IMR-90 (cell line): ENCODE measurements at regions not wholly inside any gene's neighbourhood (a gene's known extent, or its start where the extent isn't known, plus 50 kb on each side); places are given as distances from the start of the nearest gene placed in this dataset.
A peak's percentile ranks its signal among the peaks of the same experiment; 100 is the strongest.
"Not testable (repeated sequence)": the region's sequence is repeated elsewhere in the genome, so short reads cannot be mapped to it uniquely, and the experiment has no call there.

Experiments used
- ATAC-seq: fragments of 200-7000 bp; cut with Tn5 transposase; 2 replicates; pipeline ENCODE4 v1.9.1; 2020; ENCODE audit warnings: low read depth, mild to moderate bottlenecking, moderate library complexity
- BruUV-seq: library from RNA; stranded (reverse); fragments of 400-500 nt; replicated peaks from 2 replicates; lab custom pipeline; 2021; lab: Mats Ljungman, UMichigan
- CTCF ChIA-PET: fragments of 300-600 bp; formaldehyde crosslinking; extraction: SDS; loops from one replicate; lab custom pipeline; 2021; ENCODE audit warnings: antibody characterized with exemption; lab: Yijun Ruan, JAX
- POLR2A ChIA-PET: fragments of 300-600 bp; sonication (Branson Sonifier 250); formaldehyde crosslinking; loops from one replicate; lab custom pipeline; 2022; ENCODE audit warnings: antibody characterized with exemption; ENCODE audit not compliant: unreplicated experiment; lab: Charles Lee
- DNase-seq: peaks from one replicate; pipeline ENCODE4 v3.0.0; 2013
- H2AFZ ChIP-seq: replicated peaks from 2 replicates; pipeline ENCODE3; 2013; ENCODE audit warnings: low read length, mild to moderate bottlenecking; ENCODE audit not compliant: poor library complexity
- H2AK5ac ChIP-seq: 2 replicates; pipeline ENCODE4 v1.6.1; 2013; ENCODE audit warnings: low read depth, low read length, inconsistent platforms
- H2AK9ac ChIP-seq: replicated peaks from 2 replicates; pipeline ENCODE3; 2013; ENCODE audit warnings: mild to moderate bottlenecking, low read depth, low read length, moderate library complexity; ENCODE audit not compliant: poor library complexity
- H2BK120ac ChIP-seq: 2 replicates; pipeline ENCODE4 v1.6.1; 2013; ENCODE audit warnings: low read depth, low read length, inconsistent platforms
- H2BK15ac ChIP-seq: 3 replicates; pipeline ENCODE4 v1.6.1; 2013; ENCODE audit warnings: low read depth, low read length, inconsistent platforms
- H2BK20ac ChIP-seq: 2 replicates; pipeline ENCODE4 v1.6.1; 2013; ENCODE audit warnings: low read depth, mild to moderate bottlenecking, inconsistent platforms, low read length, moderate library complexity
- H2BK5ac ChIP-seq: 2 replicates; pipeline ENCODE4 v1.6.1; 2013; ENCODE audit warnings: mild to moderate bottlenecking, low read depth, low read length, inconsistent platforms; ENCODE audit not compliant: poor library complexity, severe bottlenecking
- H3K14ac ChIP-seq: replicated peaks from 2 replicates; pipeline ENCODE4 v1.6.1; 2013; ENCODE audit warnings: low read depth, low read length, inconsistent platforms
- H3K18ac ChIP-seq: 2 replicates; pipeline ENCODE4 v1.6.1; 2013; ENCODE audit warnings: low read depth, low read length, control low read depth
- H3K23ac ChIP-seq: 2 replicates; pipeline ENCODE4 v1.6.1; 2013; ENCODE audit warnings: low read depth, low read length, inconsistent platforms
- H3K27ac ChIP-seq: 2 replicates; pipeline ENCODE4 v1.5.1; 2013; ENCODE audit warnings: mild to moderate bottlenecking, control low read depth, low read length; ENCODE audit not compliant: insufficient read depth
- H3K27me3 ChIP-seq: 2 replicates; pipeline ENCODE4 v1.6.1; 2013; ENCODE audit warnings: low read length; ENCODE audit not compliant: control insufficient read depth, insufficient read depth
- H3K36me3 ChIP-seq: 2 replicates; pipeline ENCODE4 v1.6.1; 2013; ENCODE audit warnings: low read length, mixed read lengths; ENCODE audit not compliant: control insufficient read depth, insufficient read depth
- H3K4ac ChIP-seq: 2 replicates; pipeline ENCODE4 v1.6.1; 2013; ENCODE audit warnings: low read depth, low read length, inconsistent platforms
- H3K4me1 ChIP-seq: 2 replicates; pipeline ENCODE4 v1.6.1; 2013; ENCODE audit warnings: low read length, mixed read lengths; ENCODE audit not compliant: control insufficient read depth, insufficient read depth
- H3K4me2 ChIP-seq: 2 replicates; pipeline ENCODE4 v1.6.1; 2013; ENCODE audit warnings: low read depth, mild to moderate bottlenecking, control low read depth, low read length, moderate library complexity
- H3K4me3 ChIP-seq: 2 replicates; pipeline ENCODE4 v1.5.1; 2013; ENCODE audit warnings: low read depth, mild to moderate bottlenecking, control low read depth, low read length, moderate library complexity; ENCODE audit not compliant: insufficient read depth
- H3K56ac ChIP-seq: 2 replicates; pipeline ENCODE4 v1.6.1; 2013; ENCODE audit warnings: low read length, inconsistent platforms; ENCODE audit not compliant: insufficient read depth; ENCODE audit errors: extremely low read depth
- H3K79me1 ChIP-seq, 2 experiments: 2 replicates each; pipeline ENCODE4 v1.6.1; 2013; ENCODE audit warnings: low read length in 2 of 2, inconsistent platforms in 1 of 2, low read depth in 1 of 2
- H3K9ac ChIP-seq: 2 replicates; pipeline ENCODE4 v1.6.1; 2013; ENCODE audit warnings: low read depth, low read length, control low read depth
- H3K9me1 ChIP-seq: 2 replicates; pipeline ENCODE4 v1.6.1; 2013; ENCODE audit warnings: low read length, inconsistent platforms; ENCODE audit not compliant: insufficient read depth
- H3K9me3 ChIP-seq: 2 replicates; pipeline ENCODE4 v1.6.1; 2013; ENCODE audit warnings: low read length; ENCODE audit not compliant: control insufficient read depth, insufficient read depth
- H4K20me1 ChIP-seq: 2 replicates; pipeline ENCODE4 v1.6.1; 2013; ENCODE audit warnings: low read length, inconsistent platforms; ENCODE audit not compliant: insufficient read depth
- H4K5ac ChIP-seq: 2 replicates; pipeline ENCODE4 v1.6.1; 2013; ENCODE audit warnings: mild to moderate bottlenecking, low read depth, low read length, control low read depth
- H4K8ac ChIP-seq, 2 experiments: 2 replicates each; pipeline ENCODE4 v1.6.1; 2013; ENCODE audit warnings: low read depth in 2 of 2, low read length in 2 of 2, control low read depth in 1 of 2, inconsistent platforms in 1 of 2
- H4K91ac ChIP-seq: 2 replicates; pipeline ENCODE4 v1.6.1; 2013; ENCODE audit warnings: low read depth, low read length, inconsistent platforms; ENCODE audit not compliant: insufficient read depth
- CEBPB ChIP-seq: IDR thresholded peaks from 2 replicates; pipeline ENCODE4 v1.6.1; 2012; ENCODE audit warnings: low read depth, low read length, improper control_type of control experiment
- WGBS, 2 experiments: methylation state at CpG; one replicate each; pipeline versions ENCODE4 v1.1.5 to v1.1.7; 2013; ENCODE audit warnings: missing lambda C conversion rate in 2 of 2; ENCODE audit not compliant: insufficient read length in 1 of 2; ENCODE audit errors: extremely low coverage in 2 of 2; 5-methylcytosine and 5-hydroxymethylcytosine counted together
- dilution Hi-C: fragments of 300-500 bp; cut with HindIII; formaldehyde crosslinking; loops from one replicate; pipeline ENCODE4 v1.14.3; 2018; ENCODE audit warnings: low sequenced_read_pairs; ENCODE audit not compliant: unreplicated experiment
- in situ Hi-C: fragments of 300-500 bp; cut with MboI; formaldehyde crosslinking; loops from 3 replicates; pipeline ENCODE4 v1.14.3; 2019; ENCODE audit warnings: low sequenced_read_pairs, inconsistent platforms, mixed read lengths
- intact Hi-C: fragments of 100-400 bp; cut with micrococcal nuclease; formaldehyde crosslinking; loops from 2 replicates; pipeline ENCODE4 v1.10.0; 2022

GRCh38 chr1:206380163-206380790 is 90.0 kb upstream of the IKBKE start:
- POLR2A ChIA-PET, H2AFZ ChIP-seq, H2BK15ac ChIP-seq, H3K9ac ChIP-seq, H3K4me1 ChIP-seq, H4K20me1 ChIP-seq, H2AK5ac ChIP-seq, H3K14ac ChIP-seq, H3K56ac ChIP-seq, H2BK120ac ChIP-seq, H3K18ac ChIP-seq, H3K9me3 ChIP-seq, H3K23ac ChIP-seq, in situ Hi-C loops, H4K91ac ChIP-seq, H2BK20ac ChIP-seq, H3K36me3 ChIP-seq, H3K9me1 ChIP-seq, H3K27me3 ChIP-seq, H3K79me1 ChIP-seq, H4K5ac ChIP-seq, BruUV-seq, intact Hi-C loops, H3K4me3 ChIP-seq, CTCF ChIA-PET, dilution Hi-C loops, H2AK9ac ChIP-seq, H3K4ac ChIP-seq: not testable (repeated sequence)
- H3K27ac ChIP-seq, result peak overlapping the region; percentile 65; the same call in 1 of the 2 replicates
- 0 out of 2 replicates have a peak overlapping the region, but pooled peaks have one; percentile 25 for H3K4me2 ChIP-seq
- peak; percentile 55 for DNase-seq
- H2BK5ac ChIP-seq, result peak overlapping the region; percentile 50
- 0 out of 2 replicates have a peak, but pooled peaks have one; percentile 8 for TF ChIP-seq CEBPB
- WGBS, 2 experiments, result no CpG with 5 or more reads among the region's 4 CpGs
- peak overlapping the region in 1 of 2 experiments; percentile 49; a peak in 1 of 4 replicates for H4K8ac ChIP-seq
- peak; percentile 62 for ATAC-seq

DNA sequence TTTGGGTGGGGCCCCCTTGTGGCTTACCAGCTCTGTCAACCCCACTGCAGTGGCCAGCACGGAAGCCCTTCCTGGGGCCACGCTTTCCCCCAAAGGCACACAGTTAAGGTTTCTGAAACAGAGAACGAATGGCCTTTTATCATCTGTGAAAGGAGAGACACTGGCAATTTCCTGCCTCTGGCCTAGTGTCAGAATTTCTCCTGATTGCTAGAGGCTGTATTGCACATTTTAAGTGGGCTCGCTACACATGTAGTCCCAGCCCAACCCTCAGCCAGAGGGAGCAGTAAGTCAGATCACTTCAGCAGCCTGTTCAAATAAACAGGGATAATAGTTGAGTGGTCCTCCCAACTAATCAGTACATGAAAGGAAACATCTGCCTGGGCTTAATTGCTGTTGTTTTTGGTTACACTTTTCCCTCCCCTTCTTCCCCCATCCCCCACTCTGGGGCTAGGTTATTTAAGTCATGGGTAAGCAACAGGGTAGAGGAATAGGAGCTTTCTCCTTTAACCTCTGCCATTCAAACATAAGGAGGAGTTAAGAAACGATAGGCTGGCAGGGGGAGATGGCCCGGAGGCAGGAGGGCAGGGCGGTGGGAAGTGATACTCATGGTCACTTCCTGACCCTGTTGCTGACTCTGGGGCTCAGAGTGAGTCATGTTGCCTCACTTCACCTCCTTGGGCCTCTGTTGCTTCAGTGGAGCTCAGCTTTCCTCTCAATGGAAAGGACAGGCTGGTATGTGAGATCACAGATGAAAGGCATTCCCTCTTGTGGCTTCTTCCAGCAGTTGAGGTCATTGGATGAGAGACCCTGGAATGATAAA is 89.3 kb upstream of the IKBKE start:
- H3K36me3 ChIP-seq, H3K4me2 ChIP-seq, H3K4me1 ChIP-seq, H3K79me1 ChIP-seq, H3K18ac ChIP-seq, in situ Hi-C loops, BruUV-seq, H3K9me1 ChIP-seq, H3K9me3 ChIP-seq, H3K56ac ChIP-seq, POLR2A ChIA-PET, H3K9ac ChIP-seq, dilution Hi-C loops, CTCF ChIA-PET, H2AK9ac ChIP-seq, H4K20me1 ChIP-seq, H3K27me3 ChIP-seq, H2AFZ ChIP-seq, H4K5ac ChIP-seq, H3K4me3 ChIP-seq, intact Hi-C loops: not testable (repeated sequence)
- peak overlapping the region; percentile 77; the same call in 1 of the 2 replicates for H3K4ac ChIP-seq
- H2BK20ac ChIP-seq, result peak overlapping the region; percentile 89; the same call in 1 of the 2 replicates
- DNase-seq (peak; percentile 31), ATAC-seq (peak; percentile 76)
- peak overlapping the region; percentile 51; the same call in 1 of the 2 replicates for H3K14ac ChIP-seq
- peak overlapping the region; percentile 59 for H2BK5ac ChIP-seq
- H3K27ac ChIP-seq, result peak overlapping the region; percentile 34; the same call in 1 of the 2 replicates
- 0 out of 2 replicates have a peak overlapping the region, but pooled peaks have one; percentile 68 for H2BK120ac ChIP-seq
- no CpG with 5 or more reads among the region's 7 CpGs for WGBS, 2 experiments
- peak overlapping the region; percentile 94; the same call in 2 of the 3 replicates for H2BK15ac ChIP-seq
- H2AK5ac ChIP-seq, result peak overlapping the region; percentile 67; the same call in 1 of the 2 replicates
- peak overlapping the region; percentile 62; the same call in 1 of the 2 replicates for H4K91ac ChIP-seq
- peak overlapping the region; percentile 49; the same call in 1 of the 2 replicates for H3K23ac ChIP-seq
- H4K8ac ChIP-seq, result peak overlapping the region; percentile 83 to 96; a peak in 3 of 4 replicates
